IMR-90 (cell line): ENCODE measurements at regions not wholly inside any gene's neighbourhood (a gene's known extent, or its start where the extent isn't known, plus 50 kb on each side); places are given as distances from the start of the nearest gene placed in this dataset.

Experiments
- ATAC-seq: fragments of 200-7000 bp; cut with Tn5 transposase; 2 replicates; pipeline ENCODE4 v1.9.1; 2020; ENCODE audit warnings: low read depth, mild to moderate bottlenecking, moderate library complexity
- BruUV-seq: library from RNA; stranded (reverse); fragments of 400-500 nt; replicated peaks from 2 replicates; lab custom pipeline; 2021; lab: Mats Ljungman, UMichigan
- CTCF ChIA-PET: fragments of 300-600 bp; formaldehyde crosslinking; extraction: SDS; loops from one replicate; lab custom pipeline; 2021; ENCODE audit warnings: antibody characterized with exemption; lab: Yijun Ruan, JAX
- POLR2A ChIA-PET: fragments of 300-600 bp; sonication (Branson Sonifier 250); formaldehyde crosslinking; loops from one replicate; lab custom pipeline; 2022; ENCODE audit warnings: antibody characterized with exemption; ENCODE audit not compliant: unreplicated experiment; lab: Charles Lee
- DNase-seq: peaks from one replicate; pipeline ENCODE4 v3.0.0; 2013
- H2AFZ ChIP-seq: replicated peaks from 2 replicates; pipeline ENCODE3; 2013; ENCODE audit warnings: low read length, mild to moderate bottlenecking; ENCODE audit not compliant: poor library complexity
- H2AK5ac ChIP-seq: 2 replicates; pipeline ENCODE4 v1.6.1; 2013; ENCODE audit warnings: low read depth, low read length, inconsistent platforms
- H2AK9ac ChIP-seq: replicated peaks from 2 replicates; pipeline ENCODE3; 2013; ENCODE audit warnings: mild to moderate bottlenecking, low read depth, low read length, moderate library complexity; ENCODE audit not compliant: poor library complexity
- H2BK120ac ChIP-seq: 2 replicates; pipeline ENCODE4 v1.6.1; 2013; ENCODE audit warnings: low read depth, low read length, inconsistent platforms
- H2BK15ac ChIP-seq: 3 replicates; pipeline ENCODE4 v1.6.1; 2013; ENCODE audit warnings: low read depth, low read length, inconsistent platforms
- H2BK20ac ChIP-seq: 2 replicates; pipeline ENCODE4 v1.6.1; 2013; ENCODE audit warnings: low read depth, mild to moderate bottlenecking, inconsistent platforms, low read length, moderate library complexity
- H2BK5ac ChIP-seq: 2 replicates; pipeline ENCODE4 v1.6.1; 2013; ENCODE audit warnings: mild to moderate bottlenecking, low read depth, low read length, inconsistent platforms; ENCODE audit not compliant: poor library complexity, severe bottlenecking
- H3K14ac ChIP-seq: replicated peaks from 2 replicates; pipeline ENCODE4 v1.6.1; 2013; ENCODE audit warnings: low read depth, low read length, inconsistent platforms
- H3K18ac ChIP-seq: 2 replicates; pipeline ENCODE4 v1.6.1; 2013; ENCODE audit warnings: low read depth, low read length, control low read depth
- H3K23ac ChIP-seq: 2 replicates; pipeline ENCODE4 v1.6.1; 2013; ENCODE audit warnings: low read depth, low read length, inconsistent platforms
- H3K27ac ChIP-seq: 2 replicates; pipeline ENCODE4 v1.5.1; 2013; ENCODE audit warnings: mild to moderate bottlenecking, control low read depth, low read length; ENCODE audit not compliant: insufficient read depth
- H3K27me3 ChIP-seq: 2 replicates; pipeline ENCODE4 v1.6.1; 2013; ENCODE audit warnings: low read length; ENCODE audit not compliant: control insufficient read depth, insufficient read depth
- H3K36me3 ChIP-seq: 2 replicates; pipeline ENCODE4 v1.6.1; 2013; ENCODE audit warnings: low read length, mixed read lengths; ENCODE audit not compliant: control insufficient read depth, insufficient read depth
- H3K4ac ChIP-seq: 2 replicates; pipeline ENCODE4 v1.6.1; 2013; ENCODE audit warnings: low read depth, low read length, inconsistent platforms
- H3K4me1 ChIP-seq: 2 replicates; pipeline ENCODE4 v1.6.1; 2013; ENCODE audit warnings: low read length, mixed read lengths; ENCODE audit not compliant: control insufficient read depth, insufficient read depth
- H3K4me2 ChIP-seq: 2 replicates; pipeline ENCODE4 v1.6.1; 2013; ENCODE audit warnings: low read depth, mild to moderate bottlenecking, control low read depth, low read length, moderate library complexity
- H3K4me3 ChIP-seq: 2 replicates; pipeline ENCODE4 v1.5.1; 2013; ENCODE audit warnings: low read depth, mild to moderate bottlenecking, control low read depth, low read length, moderate library complexity; ENCODE audit not compliant: insufficient read depth
- H3K56ac ChIP-seq: 2 replicates; pipeline ENCODE4 v1.6.1; 2013; ENCODE audit warnings: low read length, inconsistent platforms; ENCODE audit not compliant: insufficient read depth; ENCODE audit errors: extremely low read depth
- H3K79me1 ChIP-seq, 2 experiments: 2 replicates each; pipeline ENCODE4 v1.6.1; 2013; ENCODE audit warnings: low read length in 2 of 2, inconsistent platforms in 1 of 2, low read depth in 1 of 2
- H3K9ac ChIP-seq: 2 replicates; pipeline ENCODE4 v1.6.1; 2013; ENCODE audit warnings: low read depth, low read length, control low read depth
- H3K9me1 ChIP-seq: 2 replicates; pipeline ENCODE4 v1.6.1; 2013; ENCODE audit warnings: low read length, inconsistent platforms; ENCODE audit not compliant: insufficient read depth
- H3K9me3 ChIP-seq: 2 replicates; pipeline ENCODE4 v1.6.1; 2013; ENCODE audit warnings: low read length; ENCODE audit not compliant: control insufficient read depth, insufficient read depth
- H4K20me1 ChIP-seq: 2 replicates; pipeline ENCODE4 v1.6.1; 2013; ENCODE audit warnings: low read length, inconsistent platforms; ENCODE audit not compliant: insufficient read depth
- H4K5ac ChIP-seq: 2 replicates; pipeline ENCODE4 v1.6.1; 2013; ENCODE audit warnings: mild to moderate bottlenecking, low read depth, low read length, control low read depth
- H4K8ac ChIP-seq, 2 experiments: 2 replicates each; pipeline ENCODE4 v1.6.1; 2013; ENCODE audit warnings: low read depth in 2 of 2, low read length in 2 of 2, control low read depth in 1 of 2, inconsistent platforms in 1 of 2
- H4K91ac ChIP-seq: 2 replicates; pipeline ENCODE4 v1.6.1; 2013; ENCODE audit warnings: low read depth, low read length, inconsistent platforms; ENCODE audit not compliant: insufficient read depth
- BHLHE40 ChIP-seq: fragments of 150-350 bp; IDR thresholded peaks from 2 replicates; pipeline ENCODE4 v1.6.1; 2016; ENCODE audit warnings: mild to moderate bottlenecking, low read depth, low read length
- CEBPB ChIP-seq: IDR thresholded peaks from 2 replicates; pipeline ENCODE4 v1.6.1; 2012; ENCODE audit warnings: low read depth, low read length, improper control_type of control experiment
- FOS ChIP-seq: fragments of 150-350 bp; IDR thresholded peaks from 2 replicates; pipeline ENCODE4 v1.6.1; 2016; ENCODE audit warnings: low read depth, low read length
- MAFK ChIP-seq: IDR thresholded peaks from 2 replicates; pipeline ENCODE4 v1.6.1; 2012; ENCODE audit warnings: low read depth, low read length, improper control_type of control experiment
- MAZ ChIP-seq: IDR thresholded peaks from 2 replicates; pipeline ENCODE4 v1.6.1; 2012; ENCODE audit warnings: low read depth, mild to moderate bottlenecking, low read length, improper control_type of control experiment, moderate library complexity, borderline replicate concordance
- MXI1 ChIP-seq: IDR thresholded peaks from 2 replicates; pipeline ENCODE4 v1.6.1; 2012; ENCODE audit warnings: low read depth, mild to moderate bottlenecking, low read length, moderate library complexity, borderline replicate concordance
- NFE2L2 ChIP-seq: fragments of 150-350 bp; IDR thresholded peaks from 2 replicates; pipeline ENCODE4 v1.6.1; 2016; ENCODE audit warnings: low read depth, mild to moderate bottlenecking, low read length
- POLR2A ChIP-seq: IDR thresholded peaks from 2 replicates; pipeline ENCODE4 v1.6.1; 2012; ENCODE audit warnings: mild to moderate bottlenecking, low read depth, low read length
- RAD21 ChIP-seq: IDR thresholded peaks from 2 replicates; pipeline ENCODE4 v1.6.1; 2012; ENCODE audit warnings: low read length, improper control_type of control experiment
- RCOR1 ChIP-seq: IDR thresholded peaks from 2 replicates; pipeline ENCODE4 v1.6.1; 2012; ENCODE audit warnings: mild to moderate bottlenecking, low read length, improper control_type of control experiment; ENCODE audit not compliant: insufficient replicate concordance
- RFX5 ChIP-seq: IDR thresholded peaks from 2 replicates; pipeline ENCODE4 v1.8.0; 2012; ENCODE audit warnings: low read depth, mild to moderate bottlenecking, low read length, moderate library complexity
- WGBS, 2 experiments: methylation state at CpG; one replicate each; pipeline versions ENCODE4 v1.1.5 to v1.1.7; 2013; ENCODE audit warnings: missing lambda C conversion rate in 2 of 2; ENCODE audit not compliant: insufficient read length in 1 of 2; ENCODE audit errors: extremely low coverage in 2 of 2; 5-methylcytosine and 5-hydroxymethylcytosine counted together
- dilution Hi-C: fragments of 300-500 bp; cut with HindIII; formaldehyde crosslinking; loops from one replicate; pipeline ENCODE4 v1.14.3; 2018; ENCODE audit warnings: low sequenced_read_pairs; ENCODE audit not compliant: unreplicated experiment
- in situ Hi-C: fragments of 300-500 bp; cut with MboI; formaldehyde crosslinking; loops from 3 replicates; pipeline ENCODE4 v1.14.3; 2019; ENCODE audit warnings: low sequenced_read_pairs, inconsistent platforms, mixed read lengths
- intact Hi-C: fragments of 100-400 bp; cut with micrococcal nuclease; formaldehyde crosslinking; loops from 2 replicates; pipeline ENCODE4 v1.10.0; 2022
- TF ChIP-seq, protein P1 (sequence below): fragments of 150-350 bp; IDR thresholded peaks from 2 replicates; pipeline ENCODE4 v1.6.1; 2017; ENCODE audit warnings: mild to moderate bottlenecking, antibody characterized with exemption, low read length, low read depth
- TF ChIP-seq, protein P2 (sequence below): fragments of 150-350 bp; IDR thresholded peaks from 2 replicates; pipeline ENCODE4 v1.6.1; 2016; ENCODE audit warnings: low read depth, mild to moderate bottlenecking, low read length, moderate library complexity, borderline replicate concordance

DNA sequence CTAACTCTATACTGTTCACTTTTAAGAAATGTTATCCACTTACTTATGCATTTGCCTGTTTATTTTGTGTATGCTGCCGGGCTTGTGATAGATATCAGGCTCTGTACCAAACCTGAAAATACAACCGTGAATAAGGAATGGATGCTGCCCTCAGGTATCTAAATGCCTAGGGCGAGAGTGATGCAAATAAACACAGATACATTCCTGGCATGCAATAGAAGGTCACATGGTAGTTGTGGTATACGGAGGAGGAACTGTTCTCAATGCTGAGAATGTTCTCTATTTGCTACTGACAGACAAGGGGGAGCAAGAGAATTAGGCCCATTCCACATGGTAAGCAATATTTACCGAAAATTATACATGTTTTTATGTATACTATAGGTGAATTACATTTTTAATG is 227.8 kb downstream of the ICE1 start:
- H3K23ac ChIP-seq, result no peak overlapping the region
- in situ Hi-C loops, result no loop called here
- no peak overlapping the region for H3K27ac ChIP-seq
- H4K91ac ChIP-seq, result no peak overlapping the region
- H2AK5ac ChIP-seq, result no peak overlapping the region
- intact Hi-C loops, result no loop called here
- no peaks in the 10 kb centered on the region for H3K27me3 ChIP-seq
- no peak for ATAC-seq
- ChIA-PET CTCF (no interaction called here), POLR2A (no interaction called here)
- no peaks in the 10 kb centered on the region for H4K20me1 ChIP-seq
- no peak overlapping the region for H2BK15ac ChIP-seq
- no peak overlapping the region for H4K8ac ChIP-seq
- WGBS, 2 experiments, result no CpG with 5 or more reads among the region's 5 CpGs
- no peak overlapping the region for H3K4me3 ChIP-seq
- no peak overlapping the region for H3K56ac ChIP-seq
- peaks cover 31% of the 10 kb centered on the region for H3K9me3 ChIP-seq
- H3K4ac ChIP-seq, result no peak overlapping the region
- no peak overlapping the region for H2BK20ac ChIP-seq
- dilution Hi-C loops, result no loop called here
- H3K9ac ChIP-seq, result no peak overlapping the region
- no peak overlapping the region for H3K18ac ChIP-seq
- no peak overlapping the region for H2AFZ ChIP-seq
- no peaks in the 10 kb centered on the region for H3K9me1 ChIP-seq
- BruUV-seq, result no TSS peak
- H4K5ac ChIP-seq, result no peak overlapping the region
- H2AK9ac ChIP-seq, result no peak overlapping the region
- TF ChIP-seq RAD21, result no peak
- TF ChIP-seq RCOR1, result no peak
- TF ChIP-seq NFE2L2, result no peak
- TF ChIP-seq MXI1, result no peak
- no peak for TF ChIP-seq RFX5
- TF ChIP-seq FOS, result no peak
- no peak for TF ChIP-seq CEBPB
- no peak for TF ChIP-seq BHLHE40
- TF ChIP-seq, protein P1, sequence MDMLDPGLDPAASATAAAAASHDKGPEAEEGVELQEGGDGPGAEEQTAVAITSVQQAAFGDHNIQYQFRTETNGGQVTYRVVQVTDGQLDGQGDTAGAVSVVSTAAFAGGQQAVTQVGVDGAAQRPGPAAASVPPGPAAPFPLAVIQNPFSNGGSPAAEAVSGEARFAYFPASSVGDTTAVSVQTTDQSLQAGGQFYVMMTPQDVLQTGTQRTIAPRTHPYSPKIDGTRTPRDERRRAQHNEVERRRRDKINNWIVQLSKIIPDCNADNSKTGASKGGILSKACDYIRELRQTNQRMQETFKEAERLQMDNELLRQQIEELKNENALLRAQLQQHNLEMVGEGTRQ, result no peak
- TF ChIP-seq POLR2A, result no peak
- TF ChIP-seq, protein P2, sequence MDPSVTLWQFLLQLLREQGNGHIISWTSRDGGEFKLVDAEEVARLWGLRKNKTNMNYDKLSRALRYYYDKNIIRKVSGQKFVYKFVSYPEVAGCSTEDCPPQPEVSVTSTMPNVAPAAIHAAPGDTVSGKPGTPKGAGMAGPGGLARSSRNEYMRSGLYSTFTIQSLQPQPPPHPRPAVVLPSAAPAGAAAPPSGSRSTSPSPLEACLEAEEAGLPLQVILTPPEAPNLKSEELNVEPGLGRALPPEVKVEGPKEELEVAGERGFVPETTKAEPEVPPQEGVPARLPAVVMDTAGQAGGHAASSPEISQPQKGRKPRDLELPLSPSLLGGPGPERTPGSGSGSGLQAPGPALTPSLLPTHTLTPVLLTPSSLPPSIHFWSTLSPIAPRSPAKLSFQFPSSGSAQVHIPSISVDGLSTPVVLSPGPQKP, result no peak
- TF ChIP-seq MAFK, result no peak
- no peak for TF ChIP-seq MAZ
- no peaks in the 10 kb centered on the region for H3K79me1 ChIP-seq
- H3K4me1 ChIP-seq, result no peaks in the 10 kb centered on the region
- no peak for DNase-seq
- H2BK120ac ChIP-seq, result no peak overlapping the region
- no peak overlapping the region for H3K4me2 ChIP-seq
- no peak overlapping the region for H3K14ac ChIP-seq
- H2BK5ac ChIP-seq, result no peak overlapping the region
- no peaks in the 10 kb centered on the region for H3K36me3 ChIP-seq
